ENCODE measurements at regions not wholly inside any gene's neighbourhood (a gene's known extent, or its start where the extent isn't known, plus 50 kb on each side); places are given as distances from the start of the nearest gene placed in this dataset.

- DNase-seq, result no peak
Measured at GRCh38 chr1:184221087-184221486, 165.7 kb upstream of the C1orf21 start.

GRCh38 chr1:184222652-184223052 is 164.2 kb upstream of the C1orf21 start:
- peak in 1 of 2 donors; percentile 17 for DNase-seq

- DNase-seq, result no peak
Measured at GRCh38 chr1:184223216-184223615, 163.6 kb upstream of the C1orf21 start.

- DNase-seq, result no peak
Measured at GRCh38 chr1:184225283-184226099, 161.3 kb upstream of the C1orf21 start.

DNA sequence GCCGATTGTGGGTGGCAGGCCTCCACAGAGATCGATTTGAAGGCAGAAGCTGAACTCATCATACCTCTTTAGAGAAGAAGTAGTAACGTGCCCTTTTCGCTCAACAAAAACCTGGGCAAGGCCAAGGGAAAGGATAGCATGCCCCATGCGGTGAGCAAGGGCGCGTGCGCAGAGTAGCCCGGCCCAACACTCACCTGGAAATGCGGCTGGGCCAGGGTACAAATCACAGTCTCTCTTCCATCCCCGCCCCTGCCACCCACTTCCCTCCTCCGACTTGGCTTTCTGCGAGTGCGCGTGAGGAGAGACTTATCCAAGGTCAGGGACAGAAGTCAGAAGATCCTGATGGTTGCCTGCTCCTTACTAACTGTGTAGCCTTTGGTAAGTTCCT is 160.7 kb upstream of the C1orf21 start:
- no peak for DNase-seq

DNA sequence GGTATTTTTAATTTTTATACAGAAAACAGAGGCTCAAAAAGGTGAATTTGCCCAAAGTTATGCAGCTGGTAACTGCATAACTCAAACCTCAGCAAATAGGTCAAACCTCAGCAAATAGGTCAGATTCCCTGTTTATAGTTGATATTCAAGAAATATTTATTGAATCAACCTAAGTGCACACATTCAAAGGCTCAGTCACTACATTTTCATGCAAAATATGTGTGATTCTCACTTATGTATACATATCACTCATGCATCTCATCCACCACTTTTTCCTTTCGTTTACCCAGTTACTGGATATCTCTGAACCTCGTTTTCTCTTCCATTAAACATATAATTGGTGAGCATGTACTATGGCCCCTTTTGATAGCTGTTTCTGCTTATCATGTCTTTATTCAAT is 158.3 kb upstream of the C1orf21 start:
- DNase-seq, result no peak

- DNase-seq, result no peak
Measured at GRCh38 chr1:184237588-184237987, 149.2 kb upstream of the C1orf21 start.

- no peak for DNase-seq
Measured at GRCh38 chr1:184241446-184241845, 145.4 kb upstream of the C1orf21 start.

DNA sequence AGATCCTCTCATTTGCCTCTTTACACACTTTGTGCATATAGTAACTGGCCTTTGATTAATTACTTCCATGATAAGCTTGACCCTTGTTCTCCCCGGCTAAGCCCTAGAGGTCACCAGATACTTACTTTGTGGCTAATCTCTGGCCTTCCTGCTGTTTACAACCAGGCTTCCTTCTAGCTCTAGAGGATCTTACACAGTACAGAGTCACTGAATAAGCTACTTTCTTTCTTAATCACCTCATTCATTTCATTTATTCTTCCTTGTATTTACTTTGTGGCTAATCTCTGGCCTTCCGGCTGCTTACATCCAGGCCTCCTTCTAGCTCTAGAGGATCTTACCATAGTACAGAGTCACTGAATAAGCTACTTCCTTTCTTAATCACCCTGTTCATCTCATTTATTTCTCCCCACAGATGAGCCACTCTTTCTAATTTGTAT is 144.3 kb upstream of the C1orf21 start:
- no peak for DNase-seq

- DNase-seq, result no peak
Measured at GRCh38 chr1:184244962-184245361, 141.9 kb upstream of the C1orf21 start.

DNA sequence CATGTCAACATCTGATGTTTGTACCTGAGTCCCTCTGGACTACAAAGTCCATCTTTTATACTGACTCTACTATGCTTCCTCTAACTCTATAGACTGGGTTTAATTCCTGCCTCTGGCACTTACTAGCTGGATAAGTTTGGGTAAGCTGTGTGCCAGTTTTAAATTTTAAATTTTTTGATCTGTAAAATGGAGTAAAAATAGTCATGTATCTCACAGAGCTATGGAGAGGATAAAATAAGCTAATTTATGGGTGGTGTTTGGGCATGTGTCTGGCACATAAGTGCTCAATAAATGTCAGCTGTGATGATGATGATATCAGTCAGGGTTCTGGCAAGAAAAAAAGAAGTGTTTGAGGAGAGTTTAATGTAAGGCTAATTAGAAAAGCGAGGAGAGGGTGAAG is 139.2 kb upstream of the C1orf21 start:
- DNase-seq, result no peak

DNA sequence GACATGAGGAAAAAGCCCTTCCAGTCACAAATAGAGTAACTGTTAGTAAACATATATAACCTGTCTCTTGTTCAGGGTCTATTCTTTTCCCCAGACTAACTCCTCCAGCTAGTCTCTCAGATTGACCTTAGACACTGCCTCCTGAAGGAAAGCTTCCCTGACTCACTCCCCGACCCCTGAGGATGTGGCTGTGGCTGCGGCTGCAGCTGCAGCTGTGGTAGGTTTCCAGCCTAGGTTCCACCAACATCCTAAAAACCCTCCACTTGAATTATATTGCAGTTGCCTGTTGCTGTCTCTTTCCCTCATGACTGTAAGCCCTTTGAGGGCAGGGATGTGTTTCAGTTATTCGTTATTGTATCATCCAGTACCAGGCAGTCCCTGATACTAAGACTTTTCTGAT is 132.9 kb upstream of the C1orf21 start:
- DNase-seq, result no peak

DNA sequence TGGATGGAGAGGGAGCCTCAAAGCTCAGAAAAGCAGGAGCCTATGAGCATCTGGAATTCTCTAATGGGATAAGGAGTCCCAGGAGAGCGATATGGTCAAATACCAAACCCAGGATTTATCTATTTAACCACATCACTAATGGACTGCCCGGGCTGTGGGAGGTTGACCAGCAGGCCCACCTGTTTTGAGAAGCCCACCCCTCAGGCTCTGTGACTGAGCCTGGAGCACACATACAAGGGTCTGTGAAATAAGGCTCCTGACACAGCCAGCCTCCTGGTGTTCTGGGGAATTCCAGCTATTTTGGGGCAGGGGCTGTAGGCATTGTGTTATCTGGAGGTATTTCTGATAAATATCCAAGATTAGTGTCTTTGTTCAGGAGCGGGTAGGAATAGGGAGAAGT is 132.0 kb upstream of the C1orf21 start:
- no peak for DNase-seq

DNA sequence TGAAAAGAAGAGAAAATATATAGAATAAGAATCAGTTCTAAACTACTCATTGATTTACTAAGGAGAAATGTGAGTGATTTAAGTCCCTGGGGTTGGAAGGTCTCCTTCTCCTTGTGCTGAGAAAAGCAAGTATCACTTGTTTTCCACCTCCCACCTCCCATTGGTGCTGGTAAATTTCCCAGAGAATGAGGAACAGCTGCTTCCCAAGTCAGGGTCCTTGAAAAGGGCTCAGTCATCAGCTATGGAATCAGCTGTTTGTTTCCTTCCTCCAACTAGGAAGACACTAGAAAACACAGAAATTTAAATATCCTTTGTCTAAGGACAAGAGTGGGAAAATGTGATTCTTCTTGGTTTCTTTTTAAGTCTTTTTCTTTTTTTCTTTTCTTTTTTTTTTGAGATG is 131.3 kb upstream of the C1orf21 start:
- no peak for DNase-seq

GRCh38 chr1:184257873-184258272 is 129.0 kb upstream of the C1orf21 start:
- no peak for DNase-seq

DNA sequence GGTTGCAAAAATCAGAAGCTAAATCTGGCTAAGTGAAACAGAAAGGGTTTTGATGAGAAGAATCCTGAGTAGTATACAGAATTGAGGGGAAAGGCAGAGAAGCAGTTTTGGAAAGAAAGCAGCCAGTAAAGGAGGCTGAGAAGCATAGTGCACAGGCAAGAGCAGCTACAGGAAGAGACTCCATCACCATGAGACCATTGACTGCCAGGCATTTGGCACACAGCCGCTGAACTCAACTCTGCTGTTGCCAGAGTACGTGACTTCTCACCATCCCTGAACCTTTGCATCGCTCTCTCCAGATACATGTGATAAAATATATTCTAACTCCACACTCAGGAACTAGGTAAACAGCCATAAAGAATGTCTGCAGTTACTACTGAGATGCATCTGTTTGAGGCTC is 128.3 kb upstream of the C1orf21 start:
- no peak for DNase-seq

- no peak for DNase-seq
Measured at GRCh38 chr1:184260382-184260781, 126.4 kb upstream of the C1orf21 start.

GRCh38 chr1:184262109-184262508 is 124.7 kb upstream of the C1orf21 start:
- no peak for DNase-seq

DNA sequence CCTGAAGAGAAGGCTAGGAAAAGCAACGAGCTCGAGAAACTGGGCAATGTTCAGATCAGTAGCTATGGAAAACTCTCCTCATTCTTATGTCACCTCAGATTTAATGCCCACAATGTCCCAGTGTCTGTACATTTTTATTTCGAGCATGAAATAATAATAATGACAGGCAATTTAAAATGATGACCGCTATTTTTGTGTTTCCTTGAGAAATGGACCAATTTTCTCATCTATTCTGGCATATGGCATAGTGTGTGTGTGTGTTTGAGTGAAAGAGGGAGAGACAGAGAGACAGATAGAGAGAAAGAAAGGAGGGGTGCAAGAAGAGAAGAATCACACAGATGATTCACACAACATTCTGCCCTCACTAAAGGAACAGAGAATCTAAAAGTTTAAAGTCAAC is 119.1 kb upstream of the C1orf21 start:
- no peak for DNase-seq

- DNase-seq, result no peak
Measured at GRCh38 chr1:184270556-184270955, 116.3 kb upstream of the C1orf21 start.

- no peak for DNase-seq
Measured at GRCh38 chr1:184272175-184272866, 114.5 kb upstream of the C1orf21 start.

DNA sequence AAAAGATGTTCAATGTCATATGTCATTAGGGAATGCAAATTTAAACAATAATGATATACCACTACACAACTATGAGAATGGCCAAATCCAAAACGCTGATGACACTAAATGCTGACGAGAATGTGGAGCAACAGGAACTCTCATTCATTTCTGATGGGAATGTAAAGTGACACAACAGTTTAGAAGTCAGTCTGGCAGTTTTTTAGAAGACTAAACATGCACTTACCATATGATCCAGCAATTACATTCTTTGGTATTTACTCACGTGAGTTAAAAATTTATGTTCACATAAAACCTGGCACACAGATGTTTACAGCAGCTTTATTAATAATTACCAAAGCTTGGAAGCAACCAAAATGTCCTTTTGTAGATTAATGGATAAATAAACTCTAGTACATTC is 110.4 kb upstream of the C1orf21 start:
- no peak for DNase-seq

- no peak for DNase-seq
Measured at GRCh38 chr1:184279911-184280458, 106.8 kb upstream of the C1orf21 start.

DNA sequence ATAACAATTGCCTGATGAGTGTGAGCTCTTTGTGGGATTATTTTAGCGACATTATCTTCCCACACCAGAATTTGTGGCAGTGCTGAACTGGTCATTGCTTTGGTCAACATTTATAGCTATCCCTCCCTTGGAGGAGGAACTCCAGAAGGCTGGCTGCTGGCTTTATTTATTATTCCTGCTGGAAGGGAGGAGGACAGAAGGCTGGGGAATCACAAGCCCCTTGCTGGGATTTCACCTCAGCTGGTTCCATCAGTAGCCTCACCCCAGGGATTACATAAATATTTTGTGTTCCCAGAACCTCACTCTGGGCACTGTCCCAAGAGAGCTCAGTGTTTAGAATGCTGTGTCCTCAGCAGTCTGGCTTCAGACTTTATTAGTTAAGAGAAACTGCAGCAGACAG is 102.8 kb upstream of the C1orf21 start:
- DNase-seq, result peak in 1 of 2 donors; percentile 10
